Prostate gland (tissue), 2 donors: ENCODE measurements at regions not wholly inside any gene's neighbourhood (a gene's known extent, or its start where the extent isn't known, plus 50 kb on each side); places are given as distances from the start of the nearest gene placed in this dataset.

Experiments
- CTCF ChIP-seq, 4 experiments: fragments of 200-600 bp in 2 of 4; fragments of 450-650 bp in 2 of 4; sonication (generic) in 2 of 4; IDR thresholded peaks; 1 replicate in 3 of 4; 2 replicates in 1 of 4; pipeline ENCODE4 v1.5.1; 2016 to 2019; ENCODE audit warnings: antibody characterized with exemption in 4 of 4, mild to moderate bottlenecking in 2 of 4, moderate library complexity in 2 of 4
- POLR2A ChIP-seq: fragments of 450-650 bp; IDR thresholded peaks from one replicate; pipeline ENCODE4 v1.6.1; 2016; ENCODE audit warnings: antibody characterized with exemption, mild to moderate bottlenecking
- POLR2AphosphoS5 ChIP-seq: sonication (generic); formaldehyde crosslinking; IDR thresholded peaks from one replicate; pipeline ENCODE4 v1.6.1; 2017; ENCODE audit warnings: antibody characterized with exemption

- no peak for TF ChIP-seq POLR2AphosphoS5
- no peak for TF ChIP-seq CTCF (IDR thresholded peaks at IDR 0.05)
- TF ChIP-seq POLR2A, result no peak
These were observed 50.8 kb upstream of the TPM1 start for GRCh38 chr15:62991698-62992097.
